ENCODE measurements at regions not wholly inside any gene's neighbourhood (a gene's known extent, or its start where the extent isn't known, plus 50 kb on each side); places are given as distances from the start of the nearest gene placed in this dataset.
A peak's percentile ranks its signal among the peaks of the same experiment; 100 is the strongest.
"Not testable (repeated sequence)": the region's sequence is repeated elsewhere in the genome, so short reads cannot be mapped to it uniquely, and the experiment has no call there.

DNA sequence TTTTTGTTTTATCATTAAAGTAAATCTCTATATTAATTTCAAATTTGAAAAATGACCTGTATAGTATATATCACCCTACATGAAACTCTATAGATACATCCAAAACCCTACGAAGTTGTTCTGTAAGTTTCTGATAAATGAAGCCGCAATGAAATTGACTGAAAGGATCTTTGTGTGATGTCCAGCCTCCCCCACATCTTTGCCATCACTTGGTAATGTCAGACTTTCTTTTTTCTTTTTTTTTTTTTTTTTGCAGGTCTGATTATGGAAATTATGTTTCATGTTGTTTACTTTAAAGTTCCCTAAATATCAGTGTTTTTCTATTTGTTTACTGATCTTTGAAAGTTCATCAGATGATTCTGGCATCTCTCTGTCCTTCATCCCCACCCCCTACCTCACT lies 155.6 kb upstream of the CDH4 start:
- Histone ChIP-seq H3K9me3 (ENCODE audit: control insufficient read depth, low read length) (peaks cover 5% of the 10 kb centered on the region), H3K27ac (ENCODE audit: low read depth in 1 of 2, low read length in 2 of 2) (no peak overlapping the region), H3K27me3 (ENCODE audit: control insufficient read depth in 1 of 2, insufficient read depth in 2 of 2, low read length in 1 of 2) (peaks cover 0 to 2% of the 10 kb centered on the region in 2 donors), H3K36me3 (ENCODE audit: control insufficient read depth in 1 of 2, insufficient read depth in 2 of 2, low read length in 1 of 2) (no peaks in the 10 kb centered on the region), H3K4me1 (ENCODE audit: control insufficient read depth in 1 of 2, insufficient read depth in 2 of 2, low read length in 2 of 2) (no peaks in the 10 kb centered on the region), H3K4me3 (ENCODE audit: low read length in 2 of 2) (no peak overlapping the region)
- DNase-seq (no peak), ATAC-seq (ENCODE audit: low FRiP score) (no peak)
- intact Hi-C loops (cut with DNase I), result no loop called here
- WGBS, 2 donors, result 89% methylated on average over 2 of the region's 2 CpGs

GRCh38 chr20:61099806-61100205 lies 152.3 kb upstream of the CDH4 start:
- WGBS, 2 donors, result 44 to 49% methylated on average over 12 of the region's 12 CpGs
- no peak for ATAC-seq (ENCODE audit: low FRiP score)
- no peak overlapping the region for H3K4me3 ChIP-seq (ENCODE audit: low read length in 2 of 2)
- intact Hi-C loops (cut with DNase I), result no loop called here
- H3K4me1 ChIP-seq (ENCODE audit: control insufficient read depth in 1 of 2, insufficient read depth in 2 of 2, low read length in 2 of 2), result no peaks in the 10 kb centered on the region
- H3K36me3 ChIP-seq (ENCODE audit: control insufficient read depth in 1 of 2, insufficient read depth in 2 of 2, low read length in 1 of 2), result no peaks in the 10 kb centered on the region
- no peak overlapping the region for H3K27ac ChIP-seq (ENCODE audit: low read depth in 1 of 2, low read length in 2 of 2)
- DNase-seq, result no peak
- H3K9me3 ChIP-seq (ENCODE audit: control insufficient read depth, low read length), result no peaks in the 10 kb centered on the region
- H3K27me3 ChIP-seq (ENCODE audit: control insufficient read depth in 1 of 2, insufficient read depth in 2 of 2, low read length in 1 of 2), result no peaks in the 10 kb centered on the region

GRCh38 chr20:61100489-61100888 lies 151.6 kb upstream of the CDH4 start:
- Histone ChIP-seq H3K9me3 (ENCODE audit: control insufficient read depth, low read length) (no peaks in the 10 kb centered on the region), H3K27ac (ENCODE audit: low read depth in 1 of 2, low read length in 2 of 2) (no peak overlapping the region), H3K4me3 (ENCODE audit: low read length in 2 of 2) (no peak overlapping the region), H3K27me3 (ENCODE audit: control insufficient read depth in 1 of 2, insufficient read depth in 2 of 2, low read length in 1 of 2) (no peaks in the 10 kb centered on the region), H3K36me3 (ENCODE audit: control insufficient read depth in 1 of 2, insufficient read depth in 2 of 2, low read length in 1 of 2) (no peaks in the 10 kb centered on the region), H3K4me1 (ENCODE audit: control insufficient read depth in 1 of 2, insufficient read depth in 2 of 2, low read length in 2 of 2) (no peaks in the 10 kb centered on the region)
- DNase-seq, result no peak
- ATAC-seq (ENCODE audit: low FRiP score), result no peak
- intact Hi-C loops (cut with DNase I), result no loop called here
- 81 to 82% methylated on average over 7 of the region's 7 CpGs for WGBS, 2 donors

- H3K27ac ChIP-seq (ENCODE audit: low read depth in 1 of 2, low read length in 2 of 2); H3K4me3 ChIP-seq (ENCODE audit: low read length in 2 of 2); ATAC-seq (ENCODE audit: low FRiP score); H3K4me1 ChIP-seq (ENCODE audit: control insufficient read depth in 1 of 2, insufficient read depth in 2 of 2, low read length in 2 of 2); DNase-seq; intact Hi-C loops (cut with DNase I); H3K36me3 ChIP-seq (ENCODE audit: control insufficient read depth in 1 of 2, insufficient read depth in 2 of 2, low read length in 1 of 2); H3K27me3 ChIP-seq (ENCODE audit: control insufficient read depth in 1 of 2, insufficient read depth in 2 of 2, low read length in 1 of 2); H3K9me3 ChIP-seq (ENCODE audit: control insufficient read depth, low read length): not testable (repeated sequence)
- 69 to 72% methylated on average over 7 to 8 of the region's 8 CpGs for WGBS, 2 donors
Measured at GRCh38 chr20:61101321-61101720, 150.7 kb upstream of the CDH4 start.

GRCh38 chr20:61104232-61104631 lies 147.8 kb upstream of the CDH4 start:
- H3K27me3 ChIP-seq (ENCODE audit: control insufficient read depth in 1 of 2, insufficient read depth in 2 of 2, low read length in 1 of 2), result no peaks in the 10 kb centered on the region
- intact Hi-C loops (cut with DNase I), result no loop called here
- WGBS, 2 donors, result 82 to 84% methylated on average over 5 of the region's 5 CpGs
- no peak overlapping the region for H3K4me3 ChIP-seq (ENCODE audit: low read length in 2 of 2)
- H3K9me3 ChIP-seq (ENCODE audit: control insufficient read depth, low read length), result no peaks in the 10 kb centered on the region
- H3K4me1 ChIP-seq (ENCODE audit: control insufficient read depth in 1 of 2, insufficient read depth in 2 of 2, low read length in 2 of 2), result no peaks in the 10 kb centered on the region
- DNase-seq (peak in 1 of 2 donors; percentile 2), ATAC-seq (ENCODE audit: low FRiP score) (no peak)
- no peaks in the 10 kb centered on the region for H3K36me3 ChIP-seq (ENCODE audit: control insufficient read depth in 1 of 2, insufficient read depth in 2 of 2, low read length in 1 of 2)
- no peak overlapping the region for H3K27ac ChIP-seq (ENCODE audit: low read depth in 1 of 2, low read length in 2 of 2)

DNA sequence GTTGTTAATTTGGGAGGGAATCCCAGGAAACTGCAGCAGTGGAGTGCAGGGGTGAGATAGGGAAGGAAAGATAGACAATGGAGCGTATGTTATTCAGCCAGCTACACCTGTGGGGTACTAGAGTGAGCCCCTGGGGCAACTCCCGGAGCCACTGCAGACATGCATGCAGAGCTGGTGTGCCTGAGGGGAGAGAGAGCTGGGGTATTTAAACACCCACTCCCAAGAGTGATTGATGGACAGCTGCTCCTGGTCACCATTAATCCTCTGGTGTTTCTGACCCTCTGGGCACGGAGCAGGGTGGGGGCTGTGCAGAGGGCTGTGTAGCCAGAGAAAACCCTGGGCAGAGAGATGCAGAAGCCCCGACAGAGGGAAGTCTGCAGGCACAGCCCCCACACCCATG lies 146.7 kb upstream of the CDH4 start:
- Histone ChIP-seq H3K27me3 (ENCODE audit: control insufficient read depth in 1 of 2, insufficient read depth in 2 of 2, low read length in 1 of 2) (no peaks in the 10 kb centered on the region), H3K4me3 (ENCODE audit: low read length in 2 of 2) (no peak overlapping the region), H3K9me3 (ENCODE audit: control insufficient read depth, low read length) (no peaks in the 10 kb centered on the region), H3K4me1 (ENCODE audit: control insufficient read depth in 1 of 2, insufficient read depth in 2 of 2, low read length in 2 of 2) (no peaks in the 10 kb centered on the region), H3K27ac (ENCODE audit: low read depth in 1 of 2, low read length in 2 of 2) (no peak overlapping the region), H3K36me3 (ENCODE audit: control insufficient read depth in 1 of 2, insufficient read depth in 2 of 2, low read length in 1 of 2) (no peaks in the 10 kb centered on the region)
- intact Hi-C loops (cut with DNase I), result no loop called here
- ATAC-seq (ENCODE audit: low FRiP score) (no peak), DNase-seq (peak in 1 of 2 donors; percentile 50)
- 49 to 55% methylated on average over 4 of the region's 4 CpGs for WGBS, 2 donors

- DNase-seq (no peak), ATAC-seq (ENCODE audit: low FRiP score) (no peak)
- H3K9me3 ChIP-seq (ENCODE audit: control insufficient read depth, low read length), result no peaks in the 10 kb centered on the region
- H3K4me3 ChIP-seq (ENCODE audit: low read length in 2 of 2), result no peak overlapping the region
- H3K27ac ChIP-seq (ENCODE audit: low read depth in 1 of 2, low read length in 2 of 2), result no peak overlapping the region
- WGBS, 2 donors, result 64 to 71% methylated on average over 5 of the region's 5 CpGs
- H3K4me1 ChIP-seq (ENCODE audit: control insufficient read depth in 1 of 2, insufficient read depth in 2 of 2, low read length in 2 of 2), result no peaks in the 10 kb centered on the region
- no peaks in the 10 kb centered on the region for H3K36me3 ChIP-seq (ENCODE audit: control insufficient read depth in 1 of 2, insufficient read depth in 2 of 2, low read length in 1 of 2)
- intact Hi-C loops (cut with DNase I), result no loop called here
- H3K27me3 ChIP-seq (ENCODE audit: control insufficient read depth in 1 of 2, insufficient read depth in 2 of 2, low read length in 1 of 2), result no peaks in the 10 kb centered on the region
Measured at GRCh38 chr20:61106438-61106837, 145.6 kb upstream of the CDH4 start.

DNA sequence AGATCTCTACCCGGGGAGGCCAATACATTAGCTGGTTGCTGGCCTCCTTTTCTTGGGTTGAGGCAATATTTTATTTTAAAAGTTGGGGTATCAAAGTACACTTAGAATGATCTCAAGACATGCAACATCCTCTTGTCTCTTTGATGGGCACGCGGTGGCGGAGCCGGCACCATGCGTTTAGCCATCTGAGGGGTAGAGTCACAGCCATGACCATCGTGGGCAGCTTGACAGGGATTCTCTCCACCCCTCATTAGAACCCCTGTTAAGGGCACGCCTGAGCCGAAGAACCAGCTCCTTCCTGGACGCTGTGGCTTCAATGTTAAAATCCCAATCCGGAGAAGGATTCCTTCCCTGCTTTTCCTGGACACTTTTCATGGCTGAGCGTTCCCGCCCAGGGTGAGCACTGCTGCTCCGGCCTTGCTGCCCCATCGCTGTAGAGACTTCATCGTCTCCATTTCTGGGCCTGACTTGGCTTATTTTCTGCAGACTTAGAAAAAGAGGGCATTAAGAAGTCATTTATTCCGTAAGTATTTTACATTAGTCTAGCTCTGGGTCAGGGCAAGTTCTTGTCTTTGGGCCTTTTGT lies 142.7 kb upstream of the CDH4 start:
- WGBS, 2 donors, result 85 to 86% methylated on average over 17 of the region's 17 CpGs
- intact Hi-C loops (cut with DNase I), result no loop called here
- no peak for DNase-seq

GRCh38 chr20:61112515-61112914 lies 139.5 kb upstream of the CDH4 start:
- WGBS, 2 donors, result 77 to 83% methylated on average over 4 of the region's 4 CpGs
- peak in 1 of 2 donors; percentile 2 for DNase-seq

More for the DNA sequence above, 142.7 kb upstream of the CDH4 start:
- H3K27ac ChIP-seq (ENCODE audit: low read depth in 1 of 2, low read length in 2 of 2), result no peak overlapping the region
- H3K4me3 ChIP-seq (ENCODE audit: low read length in 2 of 2), result no peak overlapping the region
- H3K4me1 ChIP-seq (ENCODE audit: control insufficient read depth in 1 of 2, insufficient read depth in 2 of 2, low read length in 2 of 2), result no peaks in the 10 kb centered on the region
- no peak for ATAC-seq (ENCODE audit: low FRiP score)
- no peaks in the 10 kb centered on the region for H3K27me3 ChIP-seq (ENCODE audit: control insufficient read depth in 1 of 2, insufficient read depth in 2 of 2, low read length in 1 of 2)
- H3K36me3 ChIP-seq (ENCODE audit: control insufficient read depth in 1 of 2, insufficient read depth in 2 of 2, low read length in 1 of 2), result no peaks in the 10 kb centered on the region
- no peaks in the 10 kb centered on the region for H3K9me3 ChIP-seq (ENCODE audit: control insufficient read depth, low read length)

More at GRCh38 chr20:61112515-61112914, 139.5 kb upstream of the CDH4 start:
- H3K4me3 ChIP-seq (ENCODE audit: low read length in 2 of 2), result no peak overlapping the region
- H3K4me1 ChIP-seq (ENCODE audit: control insufficient read depth in 1 of 2, insufficient read depth in 2 of 2, low read length in 2 of 2), result no peaks in the 10 kb centered on the region
- intact Hi-C loops (cut with DNase I), result no loop called here
- H3K27me3 ChIP-seq (ENCODE audit: control insufficient read depth in 1 of 2, insufficient read depth in 2 of 2, low read length in 1 of 2), result no peaks in the 10 kb centered on the region
- no peaks in the 10 kb centered on the region for H3K9me3 ChIP-seq (ENCODE audit: control insufficient read depth, low read length)
- no peaks in the 10 kb centered on the region for H3K36me3 ChIP-seq (ENCODE audit: control insufficient read depth in 1 of 2, insufficient read depth in 2 of 2, low read length in 1 of 2)
- H3K27ac ChIP-seq (ENCODE audit: low read depth in 1 of 2, low read length in 2 of 2), result no peak overlapping the region
- ATAC-seq (ENCODE audit: low FRiP score), result no peak
